ENCODE measurements at regions not wholly inside any gene's neighbourhood (a gene's known extent, or its start where the extent isn't known, plus 50 kb on each side); places are given as distances from the start of the nearest gene placed in this dataset.

DNA sequence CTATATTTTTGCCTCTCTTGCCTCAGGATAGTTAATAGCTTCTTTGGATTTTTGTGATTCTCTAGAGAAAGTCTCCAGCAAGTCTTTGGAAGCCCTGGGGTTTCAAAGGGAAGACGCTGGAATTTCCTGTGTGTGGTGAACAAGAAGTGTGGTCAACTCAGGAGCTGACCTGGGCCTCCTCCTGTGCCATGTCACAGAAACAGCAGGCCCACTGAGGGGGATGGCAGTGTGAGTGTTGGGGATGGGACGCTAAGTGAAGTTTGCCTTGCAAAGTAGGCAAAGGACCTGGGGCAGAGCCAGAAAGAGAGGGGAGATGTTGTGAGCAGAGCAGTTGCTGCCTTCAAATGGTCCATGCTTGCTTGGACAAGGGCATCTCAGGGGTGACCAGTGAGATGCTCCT lies 226.3 kb downstream of the DMRT2 start:
- TF ChIP-seq, protein P1, sequence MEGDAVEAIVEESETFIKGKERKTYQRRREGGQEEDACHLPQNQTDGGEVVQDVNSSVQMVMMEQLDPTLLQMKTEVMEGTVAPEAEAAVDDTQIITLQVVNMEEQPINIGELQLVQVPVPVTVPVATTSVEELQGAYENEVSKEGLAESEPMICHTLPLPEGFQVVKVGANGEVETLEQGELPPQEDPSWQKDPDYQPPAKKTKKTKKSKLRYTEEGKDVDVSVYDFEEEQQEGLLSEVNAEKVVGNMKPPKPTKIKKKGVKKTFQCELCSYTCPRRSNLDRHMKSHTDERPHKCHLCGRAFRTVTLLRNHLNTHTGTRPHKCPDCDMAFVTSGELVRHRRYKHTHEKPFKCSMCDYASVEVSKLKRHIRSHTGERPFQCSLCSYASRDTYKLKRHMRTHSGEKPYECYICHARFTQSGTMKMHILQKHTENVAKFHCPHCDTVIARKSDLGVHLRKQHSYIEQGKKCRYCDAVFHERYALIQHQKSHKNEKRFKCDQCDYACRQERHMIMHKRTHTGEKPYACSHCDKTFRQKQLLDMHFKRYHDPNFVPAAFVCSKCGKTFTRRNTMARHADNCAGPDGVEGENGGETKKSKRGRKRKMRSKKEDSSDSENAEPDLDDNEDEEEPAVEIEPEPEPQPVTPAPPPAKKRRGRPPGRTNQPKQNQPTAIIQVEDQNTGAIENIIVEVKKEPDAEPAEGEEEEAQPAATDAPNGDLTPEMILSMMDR (conservative IDR thresholded peaks at IDR 0.05; ENCODE audit: low read depth in 2 of 2): no peak
- TF ChIP-seq EZH2phosphoT487 (IDR thresholded peaks at IDR 0.05; ENCODE audit: unreplicated experiment): no peak
- TF ChIP-seq POLR2AphosphoS5 (IDR thresholded peaks at IDR 0.05; ENCODE audit: low read depth): no peak
- no peak for TF ChIP-seq ZNF114 (CRISPR knock-in tag; IDR thresholded peaks at IDR 0.05)
- TF ChIP-seq EZH2 (IDR thresholded peaks at IDR 0.05; ENCODE audit: low read depth, unreplicated experiment): no peak
- no peak for TF ChIP-seq ZNF331 (CRISPR knock-in tag; IDR thresholded peaks at IDR 0.05; ENCODE audit: low read depth)
- no peak for TF ChIP-seq CREB1 (CRISPR knock-in tag; IDR thresholded peaks at IDR 0.05; ENCODE audit: low read depth)
- no peak for TF ChIP-seq REST (IDR thresholded peaks at IDR 0.05; ENCODE audit: unreplicated experiment)
- no peak for TF ChIP-seq NANOG (IDR thresholded peaks at IDR 0.05; ENCODE audit: borderline replicate concordance)
- TF ChIP-seq, protein P2, sequence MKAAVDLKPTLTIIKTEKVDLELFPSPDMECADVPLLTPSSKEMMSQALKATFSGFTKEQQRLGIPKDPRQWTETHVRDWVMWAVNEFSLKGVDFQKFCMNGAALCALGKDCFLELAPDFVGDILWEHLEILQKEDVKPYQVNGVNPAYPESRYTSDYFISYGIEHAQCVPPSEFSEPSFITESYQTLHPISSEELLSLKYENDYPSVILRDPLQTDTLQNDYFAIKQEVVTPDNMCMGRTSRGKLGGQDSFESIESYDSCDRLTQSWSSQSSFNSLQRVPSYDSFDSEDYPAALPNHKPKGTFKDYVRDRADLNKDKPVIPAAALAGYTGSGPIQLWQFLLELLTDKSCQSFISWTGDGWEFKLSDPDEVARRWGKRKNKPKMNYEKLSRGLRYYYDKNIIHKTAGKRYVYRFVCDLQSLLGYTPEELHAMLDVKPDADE (IDR thresholded peaks at IDR 0.05): no peak
- no peak for TF ChIP-seq JUNB (IDR thresholded peaks at IDR 0.05; ENCODE audit: unreplicated experiment)
- TF ChIP-seq STAT1 (IDR thresholded peaks at IDR 0.05; ENCODE audit: unreplicated experiment): no peak
- TF ChIP-seq, protein P3, sequence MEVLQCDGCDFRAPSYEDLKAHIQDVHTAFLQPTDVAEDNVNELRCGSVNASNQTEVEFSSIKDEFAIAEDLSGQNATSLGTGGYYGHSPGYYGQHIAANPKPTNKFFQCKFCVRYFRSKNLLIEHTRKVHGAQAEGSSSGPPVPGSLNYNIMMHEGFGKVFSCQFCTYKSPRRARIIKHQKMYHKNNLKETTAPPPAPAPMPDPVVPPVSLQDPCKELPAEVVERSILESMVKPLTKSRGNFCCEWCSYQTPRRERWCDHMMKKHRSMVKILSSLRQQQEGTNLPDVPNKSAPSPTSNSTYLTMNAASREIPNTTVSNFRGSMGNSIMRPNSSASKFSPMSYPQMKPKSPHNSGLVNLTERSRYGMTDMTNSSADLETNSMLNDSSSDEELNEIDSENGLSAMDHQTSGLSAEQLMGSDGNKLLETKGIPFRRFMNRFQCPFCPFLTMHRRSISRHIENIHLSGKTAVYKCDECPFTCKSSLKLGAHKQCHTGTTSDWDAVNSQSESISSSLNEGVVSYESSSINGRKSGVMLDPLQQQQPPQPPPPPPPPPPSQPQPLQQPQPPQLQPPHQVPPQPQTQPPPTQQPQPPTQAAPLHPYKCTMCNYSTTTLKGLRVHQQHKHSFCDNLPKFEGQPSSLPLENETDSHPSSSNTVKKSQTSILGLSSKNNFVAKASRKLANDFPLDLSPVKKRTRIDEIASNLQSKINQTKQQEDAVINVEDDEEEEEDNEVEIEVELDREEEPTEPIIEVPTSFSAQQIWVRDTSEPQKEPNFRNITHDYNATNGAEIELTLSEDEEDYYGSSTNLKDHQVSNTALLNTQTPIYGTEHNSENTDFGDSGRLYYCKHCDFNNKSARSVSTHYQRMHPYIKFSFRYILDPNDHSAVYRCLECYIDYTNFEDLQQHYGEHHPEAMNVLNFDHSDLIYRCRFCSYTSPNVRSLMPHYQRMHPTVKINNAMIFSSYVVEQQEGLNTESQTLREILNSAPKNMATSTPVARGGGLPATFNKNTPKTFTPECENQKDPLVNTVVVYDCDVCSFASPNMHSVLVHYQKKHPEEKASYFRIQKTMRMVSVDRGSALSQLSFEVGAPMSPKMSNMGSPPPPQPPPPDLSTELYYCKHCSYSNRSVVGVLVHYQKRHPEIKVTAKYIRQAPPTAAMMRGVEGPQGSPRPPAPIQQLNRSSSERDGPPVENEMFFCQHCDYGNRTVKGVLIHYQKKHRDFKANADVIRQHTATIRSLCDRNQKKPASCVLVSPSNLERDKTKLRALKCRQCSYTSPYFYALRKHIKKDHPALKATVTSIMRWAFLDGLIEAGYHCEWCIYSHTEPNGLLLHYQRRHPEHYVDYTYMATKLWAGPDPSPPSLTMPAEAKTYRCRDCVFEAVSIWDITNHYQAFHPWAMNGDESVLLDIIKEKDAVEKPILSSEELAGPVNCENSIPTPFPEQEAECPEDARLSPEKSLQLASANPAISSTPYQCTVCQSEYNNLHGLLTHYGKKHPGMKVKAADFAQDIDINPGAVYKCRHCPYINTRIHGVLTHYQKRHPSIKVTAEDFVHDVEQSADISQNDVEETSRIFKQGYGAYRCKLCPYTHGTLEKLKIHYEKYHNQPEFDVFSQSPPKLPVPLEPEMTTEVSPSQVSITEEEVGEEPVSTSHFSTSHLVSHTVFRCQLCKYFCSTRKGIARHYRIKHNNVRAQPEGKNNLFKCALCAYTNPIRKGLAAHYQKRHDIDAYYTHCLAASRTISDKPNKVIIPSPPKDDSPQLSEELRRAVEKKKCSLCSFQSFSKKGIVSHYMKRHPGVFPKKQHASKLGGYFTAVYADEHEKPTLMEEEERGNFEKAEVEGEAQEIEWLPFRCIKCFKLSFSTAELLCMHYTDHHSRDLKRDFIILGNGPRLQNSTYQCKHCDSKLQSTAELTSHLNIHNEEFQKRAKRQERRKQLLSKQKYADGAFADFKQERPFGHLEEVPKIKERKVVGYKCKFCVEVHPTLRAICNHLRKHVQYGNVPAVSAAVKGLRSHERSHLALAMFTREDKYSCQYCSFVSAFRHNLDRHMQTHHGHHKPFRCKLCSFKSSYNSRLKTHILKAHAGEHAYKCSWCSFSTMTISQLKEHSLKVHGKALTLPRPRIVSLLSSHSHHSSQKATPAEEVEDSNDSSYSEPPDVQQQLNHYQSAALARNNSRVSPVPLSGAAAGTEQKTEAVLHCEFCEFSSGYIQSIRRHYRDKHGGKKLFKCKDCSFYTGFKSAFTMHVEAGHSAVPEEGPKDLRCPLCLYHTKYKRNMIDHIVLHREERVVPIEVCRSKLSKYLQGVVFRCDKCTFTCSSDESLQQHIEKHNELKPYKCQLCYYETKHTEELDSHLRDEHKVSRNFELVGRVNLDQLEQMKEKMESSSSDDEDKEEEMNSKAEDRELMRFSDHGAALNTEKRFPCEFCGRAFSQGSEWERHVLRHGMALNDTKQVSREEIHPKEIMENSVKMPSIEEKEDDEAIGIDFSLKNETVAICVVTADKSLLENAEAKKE (CRISPR knock-in tag; IDR thresholded peaks at IDR 0.05): no peak

All from GM23338 (cell line).